Esophagus squamous epithelium (tissue), 4 donors: ENCODE measurements at regions not wholly inside any gene's neighbourhood (a gene's known extent, or its start where the extent isn't known, plus 50 kb on each side); places are given as distances from the start of the nearest gene placed in this dataset.

ENCODE experiments used
- POLR2A ChIP-seq, 4 donors: fragments of 450-650 bp; IDR thresholded peaks; one replicate each; pipeline ENCODE4 v1.6.1; 2017; ENCODE audit warnings: antibody characterized with exemption in 4 of 4, mild to moderate bottlenecking in 4 of 4, moderate library complexity in 3 of 4
- TF ChIP-seq, protein P1 (sequence below), 6 experiments: fragments of 450-650 bp in 4 of 6; fragments of 200-600 bp in 2 of 6; sonication (generic) in 2 of 6; IDR thresholded peaks; one replicate each; pipeline ENCODE4 v1.5.1; 2016 to 2019; ENCODE audit warnings: antibody characterized with exemption in 6 of 6, mild to moderate bottlenecking in 4 of 6, moderate library complexity in 4 of 6

DNA sequence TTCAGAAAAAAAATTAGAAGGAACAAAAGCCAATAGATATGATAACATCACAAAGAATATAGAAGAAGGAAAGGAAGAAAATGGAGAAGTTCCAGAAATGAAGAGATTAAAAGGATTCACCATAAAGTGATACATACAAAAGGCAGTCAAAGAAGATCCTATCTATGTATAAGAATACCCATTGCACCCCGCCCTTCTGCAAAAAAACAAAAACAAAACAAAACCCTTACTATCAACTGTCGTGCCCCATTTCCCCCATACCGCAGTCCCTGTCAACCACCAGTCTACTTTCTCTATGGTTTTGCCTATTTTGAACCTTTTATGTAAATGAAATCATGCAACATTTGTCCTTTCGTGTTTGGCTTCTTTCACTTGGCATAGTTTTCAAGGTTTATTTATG lies 385.6 kb downstream of the PRDM5 start:
- TF ChIP-seq, protein P1, sequence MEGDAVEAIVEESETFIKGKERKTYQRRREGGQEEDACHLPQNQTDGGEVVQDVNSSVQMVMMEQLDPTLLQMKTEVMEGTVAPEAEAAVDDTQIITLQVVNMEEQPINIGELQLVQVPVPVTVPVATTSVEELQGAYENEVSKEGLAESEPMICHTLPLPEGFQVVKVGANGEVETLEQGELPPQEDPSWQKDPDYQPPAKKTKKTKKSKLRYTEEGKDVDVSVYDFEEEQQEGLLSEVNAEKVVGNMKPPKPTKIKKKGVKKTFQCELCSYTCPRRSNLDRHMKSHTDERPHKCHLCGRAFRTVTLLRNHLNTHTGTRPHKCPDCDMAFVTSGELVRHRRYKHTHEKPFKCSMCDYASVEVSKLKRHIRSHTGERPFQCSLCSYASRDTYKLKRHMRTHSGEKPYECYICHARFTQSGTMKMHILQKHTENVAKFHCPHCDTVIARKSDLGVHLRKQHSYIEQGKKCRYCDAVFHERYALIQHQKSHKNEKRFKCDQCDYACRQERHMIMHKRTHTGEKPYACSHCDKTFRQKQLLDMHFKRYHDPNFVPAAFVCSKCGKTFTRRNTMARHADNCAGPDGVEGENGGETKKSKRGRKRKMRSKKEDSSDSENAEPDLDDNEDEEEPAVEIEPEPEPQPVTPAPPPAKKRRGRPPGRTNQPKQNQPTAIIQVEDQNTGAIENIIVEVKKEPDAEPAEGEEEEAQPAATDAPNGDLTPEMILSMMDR (IDR thresholded peaks at IDR 0.05), result no peak
- no peak for TF ChIP-seq POLR2A (IDR thresholded peaks at IDR 0.05)
